CD14-positive monocyte (primary cell): ENCODE measurements at regions not wholly inside any gene's neighbourhood (a gene's known extent, or its start where the extent isn't known, plus 50 kb on each side); places are given as distances from the start of the nearest gene placed in this dataset.

ENCODE experiments used
- DNase-seq, 3 donors: peaks; one replicate each; pipeline ENCODE4 v3.0.0-alpha.2; 2011 to 2022
- H2AFZ ChIP-seq: 2 replicates; pipeline ENCODE4 v1.6.0; 2012; ENCODE audit warnings: mild to moderate bottlenecking, low read depth, low read length, inconsistent platforms; ENCODE audit not compliant: insufficient read depth, poor library complexity, severe bottlenecking
- H3K27ac ChIP-seq, 2 donors: 1 replicate in 1 of 2; 2 replicates in 1 of 2; pipeline ENCODE4 v1.5.1; 2012 to 2013; ENCODE audit warnings: low read length in 2 of 2, control low read depth in 1 of 2, inconsistent platforms in 1 of 2, low read depth in 1 of 2, mild to moderate bottlenecking in 1 of 2
- H3K27me3 ChIP-seq, 2 donors: one replicate each; pipeline versions ENCODE4 v1.6.0 to v1.6.1; 2011 to 2013; ENCODE audit warnings: low read length in 2 of 2; ENCODE audit not compliant: control insufficient read depth in 2 of 2, insufficient read depth in 2 of 2
- H3K36me3 ChIP-seq, 2 donors: replicated peaks in 1 of 2; 1 replicate in 1 of 2; 2 replicates in 1 of 2; pipeline versions ENCODE4 v1.5.1 to v1.6.1; 2012 to 2013; ENCODE audit warnings: low read length in 2 of 2, control low read depth in 1 of 2, inconsistent platforms in 1 of 2, mild to moderate bottlenecking in 1 of 2; ENCODE audit not compliant: insufficient read depth in 2 of 2, control insufficient read depth in 1 of 2
- H3K4me1 ChIP-seq, 2 donors: 1 replicate in 1 of 2; 2 replicates in 1 of 2; pipeline versions ENCODE4 v1.5.1 to v1.6.1; 2012 to 2013; ENCODE audit warnings: low read length in 2 of 2, control low read depth in 1 of 2, inconsistent platforms in 1 of 2, mild to moderate bottlenecking in 1 of 2, moderate library complexity in 1 of 2; ENCODE audit not compliant: insufficient read depth in 2 of 2, control insufficient read depth in 1 of 2
- H3K4me2 ChIP-seq: replicated peaks from 2 replicates; pipeline ENCODE3; 2012; ENCODE audit warnings: low read length, moderate library complexity, mild to moderate bottlenecking; ENCODE audit not compliant: poor library complexity, severe bottlenecking; ENCODE audit errors: extremely low read depth
- H3K4me3 ChIP-seq, 3 experiments: fragments of 200-600 bp in 1 of 3; sonication (generic) in 1 of 3; replicated peaks in 1 of 3; 1 replicate in 2 of 3; 2 replicates in 1 of 3; pipeline ENCODE4 v1.5.1; 2011 to 2013; ENCODE audit warnings: low read length in 3 of 3, mild to moderate bottlenecking in 3 of 3, control low read depth in 2 of 3, low read depth in 2 of 3, inconsistent platforms in 1 of 3, moderate library complexity in 1 of 3
- H3K79me2 ChIP-seq: 2 replicates; pipeline ENCODE4 v1.6.0; 2012; ENCODE audit warnings: mild to moderate bottlenecking, control low read depth, inconsistent platforms, low read length, moderate library complexity; ENCODE audit not compliant: insufficient read depth
- H3K9ac ChIP-seq: 2 replicates; pipeline ENCODE4 v1.6.0; 2017; ENCODE audit warnings: low read length, mild to moderate bottlenecking; ENCODE audit not compliant: insufficient read depth, poor library complexity, severe bottlenecking
- H3K9me3 ChIP-seq, 2 donors: replicated peaks in 1 of 2; 1 replicate in 1 of 2; 2 replicates in 1 of 2; pipeline versions ENCODE4 v1.5.1 to v1.6.1; 2012 to 2013; ENCODE audit warnings: low read length in 2 of 2, control low read depth in 1 of 2; ENCODE audit not compliant: control insufficient read depth in 1 of 2, insufficient read depth in 1 of 2
- H4K20me1 ChIP-seq: 2 replicates; pipeline ENCODE4 v1.6.0; 2012; ENCODE audit warnings: mild to moderate bottlenecking, low read length, control low read depth, moderate library complexity; ENCODE audit not compliant: insufficient read depth
- H3K27ac Mint-ChIP-seq, 7 donors: one replicate each; pipeline ENCODE4 v1.8.0; 2020; ENCODE audit warnings: mild to moderate bottlenecking in 7 of 7, mixed read lengths in 7 of 7, moderate library complexity in 6 of 7, inconsistent platforms in 2 of 7
- H3K27me3 Mint-ChIP-seq, 3 donors: one replicate each; pipeline ENCODE4 v1.8.0; 2021 to 2022; ENCODE audit warnings: low read depth in 3 of 3, mild to moderate bottlenecking in 3 of 3, mixed read lengths in 3 of 3, moderate library complexity in 3 of 3, inconsistent platforms in 1 of 3
- H3K36me3 Mint-ChIP-seq, 2 donors: one replicate each; pipeline ENCODE4 v1.8.0; 2020; ENCODE audit warnings: mixed read lengths in 2 of 2, inconsistent platforms in 1 of 2, mild to moderate bottlenecking in 1 of 2
- H3K4me1 Mint-ChIP-seq: one replicate; pipeline ENCODE4 v1.8.0; 2020; ENCODE audit warnings: mild to moderate bottlenecking, mixed read lengths
- H3K4me3 Mint-ChIP-seq, 2 donors: one replicate each; pipeline ENCODE4 v1.8.0; 2020; ENCODE audit warnings: mild to moderate bottlenecking in 2 of 2, mixed read lengths in 2 of 2, moderate library complexity in 1 of 2
- H3K9me3 Mint-ChIP-seq, 7 donors: one replicate each; pipeline ENCODE4 v1.8.0; 2020 to 2022; ENCODE audit warnings: mixed read lengths in 7 of 7, mild to moderate bottlenecking in 6 of 7, moderate library complexity in 6 of 7, inconsistent platforms in 2 of 7
- WGBS: methylation state at CpG from one replicate; pipeline ENCODE4 v1.1.5; 2013; ENCODE audit warnings: missing lambda C conversion rate; ENCODE audit not compliant: insufficient coverage; 5-methylcytosine and 5-hydroxymethylcytosine counted together
- intact Hi-C, 2 donors: fragments of 100-400 bp; cut with micrococcal nuclease; formaldehyde crosslinking; loops; one replicate each; pipeline versions ENCODE4 v1.15.0 to v1.15.1; 2023
- TF ChIP-seq, protein P1 (sequence below): fragments of 200-600 bp; IDR thresholded peaks from one replicate; pipeline ENCODE4 v1.8.0; 2022; ENCODE audit warnings: antibody characterized with exemption, mild to moderate bottlenecking

DNA sequence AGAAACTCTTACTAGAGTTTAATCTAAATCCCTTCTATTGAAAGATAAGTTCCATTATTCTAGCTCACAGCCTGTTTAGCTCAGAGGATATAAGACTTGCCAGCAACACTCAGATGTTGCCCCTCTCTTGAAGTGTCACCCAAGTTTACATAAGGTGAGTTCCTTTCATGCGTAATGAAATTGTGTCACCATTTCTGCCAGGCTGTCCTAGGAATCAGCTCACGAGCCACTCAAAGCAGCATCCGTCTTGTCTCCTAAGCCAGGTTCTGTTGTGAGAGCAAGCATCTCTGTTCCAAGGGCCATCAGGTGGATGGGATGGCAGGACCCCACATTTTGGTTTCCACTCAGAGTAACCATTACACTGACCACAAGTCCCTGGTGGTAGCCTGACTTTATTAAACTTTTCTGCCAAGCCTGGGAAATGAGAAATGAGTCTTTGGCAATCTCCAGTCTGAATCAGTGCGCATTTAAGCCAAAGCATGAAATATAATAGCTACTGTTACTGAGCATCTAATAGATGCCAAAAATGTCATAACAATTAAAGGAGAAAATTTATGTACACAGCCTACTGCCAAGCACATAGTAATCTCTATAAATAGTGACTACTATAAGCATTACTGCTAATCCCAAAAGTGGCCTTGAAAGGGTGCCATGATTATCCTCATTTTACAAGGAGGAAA is 179.6 kb upstream of the MIR17HG start:
- no peak overlapping the region for H2AFZ ChIP-seq
- H3K79me2 ChIP-seq, result no peaks in the 10 kb centered on the region
- no peaks in the 10 kb centered on the region for H3K4me1 ChIP-seq
- H3K9ac ChIP-seq, result no peak overlapping the region
- 96% methylated on average over 3 of the region's 4 CpGs for WGBS
- Mint-ChIP-seq H3K4me3 (no peak overlapping the region), H3K4me1 (peaks cover 7% of the 10 kb centered on the region), H3K36me3 (no peaks in the 10 kb centered on the region), H3K27me3 (no peaks in the 10 kb centered on the region), H3K27ac (no peak overlapping the region), H3K9me3 (peaks cover 0 to 2% (median 0%) of the 10 kb centered on the region in 7 donors)
- no peaks in the 10 kb centered on the region for H3K9me3 ChIP-seq
- H3K4me2 ChIP-seq, result no peak overlapping the region
- no peak overlapping the region for H3K27ac ChIP-seq
- no peaks in the 10 kb centered on the region for H4K20me1 ChIP-seq
- H3K4me3 ChIP-seq, result no peak overlapping the region
- TF ChIP-seq, protein P1, sequence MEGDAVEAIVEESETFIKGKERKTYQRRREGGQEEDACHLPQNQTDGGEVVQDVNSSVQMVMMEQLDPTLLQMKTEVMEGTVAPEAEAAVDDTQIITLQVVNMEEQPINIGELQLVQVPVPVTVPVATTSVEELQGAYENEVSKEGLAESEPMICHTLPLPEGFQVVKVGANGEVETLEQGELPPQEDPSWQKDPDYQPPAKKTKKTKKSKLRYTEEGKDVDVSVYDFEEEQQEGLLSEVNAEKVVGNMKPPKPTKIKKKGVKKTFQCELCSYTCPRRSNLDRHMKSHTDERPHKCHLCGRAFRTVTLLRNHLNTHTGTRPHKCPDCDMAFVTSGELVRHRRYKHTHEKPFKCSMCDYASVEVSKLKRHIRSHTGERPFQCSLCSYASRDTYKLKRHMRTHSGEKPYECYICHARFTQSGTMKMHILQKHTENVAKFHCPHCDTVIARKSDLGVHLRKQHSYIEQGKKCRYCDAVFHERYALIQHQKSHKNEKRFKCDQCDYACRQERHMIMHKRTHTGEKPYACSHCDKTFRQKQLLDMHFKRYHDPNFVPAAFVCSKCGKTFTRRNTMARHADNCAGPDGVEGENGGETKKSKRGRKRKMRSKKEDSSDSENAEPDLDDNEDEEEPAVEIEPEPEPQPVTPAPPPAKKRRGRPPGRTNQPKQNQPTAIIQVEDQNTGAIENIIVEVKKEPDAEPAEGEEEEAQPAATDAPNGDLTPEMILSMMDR, result no peak
- intact Hi-C loops, result no loop called here
- H3K27me3 ChIP-seq, result no peaks in the 10 kb centered on the region
- no peak for DNase-seq
- no peaks in the 10 kb centered on the region for H3K36me3 ChIP-seq

DNA sequence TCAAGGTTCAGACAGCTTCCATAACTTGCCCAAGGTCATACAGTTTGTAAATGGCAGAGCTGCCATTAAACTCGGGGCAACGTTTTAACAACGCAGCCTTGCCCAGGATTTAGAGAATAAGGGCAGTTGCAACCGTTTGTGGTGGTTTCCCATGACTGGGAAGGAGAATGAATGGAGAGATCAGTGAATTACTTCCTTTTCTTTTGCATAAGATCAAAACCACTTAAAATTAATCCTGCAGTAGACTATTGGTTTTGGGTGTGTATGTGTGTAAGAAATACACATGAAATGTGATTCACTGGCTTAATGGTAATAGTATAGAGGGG is 179.1 kb upstream of the MIR17HG start:
- whole genome bisulfite sequencing, result no CpG with 5 or more reads among the region's 4 CpGs

More for the DNA sequence above, 179.1 kb upstream of the MIR17HG start:
- Histone ChIP-seq H3K79me2 (no peaks in the 10 kb centered on the region), H3K4me3 (no peak overlapping the region), H3K9me3 (no peaks in the 10 kb centered on the region), H4K20me1 (no peaks in the 10 kb centered on the region), H3K27me3 (no peaks in the 10 kb centered on the region), H2AFZ (no peak overlapping the region), H3K4me2 (no peak overlapping the region), H3K36me3 (no peaks in the 10 kb centered on the region), H3K27ac (no peak overlapping the region), H3K9ac (no peak overlapping the region), H3K4me1 (no peaks in the 10 kb centered on the region)
- intact Hi-C loops, result no loop called here
- Mint-ChIP-seq H3K4me3 (no peak overlapping the region), H3K36me3 (no peaks in the 10 kb centered on the region), H3K27me3 (no peaks in the 10 kb centered on the region), H3K4me1 (peaks cover 7% of the 10 kb centered on the region), H3K27ac (no peak overlapping the region), H3K9me3 (peaks cover 0 to 3% (median 0%) of the 10 kb centered on the region in 7 donors)
- TF ChIP-seq, protein P1, result no peak
- DNase-seq, result no peak
